Right lobe of liver (tissue), 4 donors: ENCODE measurements at regions not wholly inside any gene's neighbourhood (a gene's known extent, or its start where the extent isn't known, plus 50 kb on each side); places are given as distances from the start of the nearest gene placed in this dataset.

Experiments
- POLR2A ChIP-seq: fragments of 450-650 bp; IDR thresholded peaks from one replicate; pipeline ENCODE4 v1.6.1; 2017; ENCODE audit warnings: antibody characterized with exemption, mild to moderate bottlenecking
- TF ChIP-seq, protein P1 (sequence below), 4 donors: fragments of 200-600 bp in 3 of 4; fragments of 450-650 bp in 1 of 4; IDR thresholded peaks; one replicate each; pipeline versions ENCODE4 v1.5.1 to v1.8.0; 2016 to 2022; ENCODE audit warnings: antibody characterized with exemption in 4 of 4, mild to moderate bottlenecking in 2 of 4
- donor health status: DM: no; HTN: no; CAD: no.
- donor health status: DM: no; HTN: no; CAD: no.
- donor health status: DM: no; HTN: yes; CAD: no.

DNA sequence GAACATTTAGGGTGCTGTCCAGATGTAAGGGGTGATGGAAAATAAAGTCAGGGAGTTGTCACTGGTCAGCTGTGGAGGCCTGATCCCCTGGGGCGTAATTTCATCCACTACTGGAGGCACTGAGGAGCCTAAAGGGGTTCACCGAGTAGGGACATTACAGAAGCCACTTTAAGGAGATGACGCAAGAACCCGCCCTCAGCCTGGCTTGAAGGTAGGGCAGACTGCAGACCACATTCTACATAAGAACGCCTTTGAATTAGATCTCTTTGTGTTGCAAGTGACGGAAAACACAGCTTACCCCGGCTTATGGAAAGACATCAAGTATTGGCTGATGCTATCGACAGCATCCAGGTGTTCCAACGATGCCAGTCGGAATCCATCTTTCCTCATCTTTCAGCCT is 462.7 kb upstream of the CDH4 start:
- no peak for TF ChIP-seq POLR2A
- TF ChIP-seq, protein P1, sequence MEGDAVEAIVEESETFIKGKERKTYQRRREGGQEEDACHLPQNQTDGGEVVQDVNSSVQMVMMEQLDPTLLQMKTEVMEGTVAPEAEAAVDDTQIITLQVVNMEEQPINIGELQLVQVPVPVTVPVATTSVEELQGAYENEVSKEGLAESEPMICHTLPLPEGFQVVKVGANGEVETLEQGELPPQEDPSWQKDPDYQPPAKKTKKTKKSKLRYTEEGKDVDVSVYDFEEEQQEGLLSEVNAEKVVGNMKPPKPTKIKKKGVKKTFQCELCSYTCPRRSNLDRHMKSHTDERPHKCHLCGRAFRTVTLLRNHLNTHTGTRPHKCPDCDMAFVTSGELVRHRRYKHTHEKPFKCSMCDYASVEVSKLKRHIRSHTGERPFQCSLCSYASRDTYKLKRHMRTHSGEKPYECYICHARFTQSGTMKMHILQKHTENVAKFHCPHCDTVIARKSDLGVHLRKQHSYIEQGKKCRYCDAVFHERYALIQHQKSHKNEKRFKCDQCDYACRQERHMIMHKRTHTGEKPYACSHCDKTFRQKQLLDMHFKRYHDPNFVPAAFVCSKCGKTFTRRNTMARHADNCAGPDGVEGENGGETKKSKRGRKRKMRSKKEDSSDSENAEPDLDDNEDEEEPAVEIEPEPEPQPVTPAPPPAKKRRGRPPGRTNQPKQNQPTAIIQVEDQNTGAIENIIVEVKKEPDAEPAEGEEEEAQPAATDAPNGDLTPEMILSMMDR (IDR thresholded peaks at IDR 0.05): no peak
